PC-9 (cell line): ENCODE measurements at regions not wholly inside any gene's neighbourhood (a gene's known extent, or its start where the extent isn't known, plus 50 kb on each side); places are given as distances from the start of the nearest gene placed in this dataset.

Experiments used
- CTCF ChIP-seq: fragments of 200-600 bp; sonication (generic); conservative IDR thresholded peaks from 2 replicates; pipeline ENCODE4 v1.6.1; 2017; ENCODE audit warnings: mixed run types, antibody characterized with exemption, mild to moderate bottlenecking, moderate library complexity
- EZH2 ChIP-seq: fragments of 200-600 bp; sonication (generic); IDR thresholded peaks from 2 replicates; pipeline ENCODE4 v1.8.0; 2017; ENCODE audit warnings: antibody characterized with exemption, low read depth

GRCh38 chr16:65783709-65784474, 582.6 kb upstream of the CDH5 start:
- no peak for TF ChIP-seq CTCF
- TF ChIP-seq EZH2 = no peak
